NCI-H128 (cell line): ENCODE measurements at regions not wholly inside any gene's neighbourhood (a gene's known extent, or its start where the extent isn't known, plus 50 kb on each side); places are given as distances from the start of the nearest gene placed in this dataset.
"Not testable (repeated sequence)": the region's sequence is repeated elsewhere in the genome, so short reads cannot be mapped to it uniquely, and the experiment has no call there.

ENCODE experiments used
- DNase-seq: peaks from one replicate; lab custom pipeline; 2025; ENCODE audit not compliant: unreplicated experiment; lab: John Stamatoyannopoulos, UW

- DNase-seq = no peak
These were observed 108.7 kb upstream of the NCOR2 start for GRCh38 chr12:124675881-124676713.

GRCh38 chr12:124674937-124675336, 107.5 kb upstream of the NCOR2 start:
- no peak for DNase-seq

GRCh38 chr12:124673801-124674617, 106.6 kb upstream of the NCOR2 start:
- DNase-seq = no peak

DNA sequence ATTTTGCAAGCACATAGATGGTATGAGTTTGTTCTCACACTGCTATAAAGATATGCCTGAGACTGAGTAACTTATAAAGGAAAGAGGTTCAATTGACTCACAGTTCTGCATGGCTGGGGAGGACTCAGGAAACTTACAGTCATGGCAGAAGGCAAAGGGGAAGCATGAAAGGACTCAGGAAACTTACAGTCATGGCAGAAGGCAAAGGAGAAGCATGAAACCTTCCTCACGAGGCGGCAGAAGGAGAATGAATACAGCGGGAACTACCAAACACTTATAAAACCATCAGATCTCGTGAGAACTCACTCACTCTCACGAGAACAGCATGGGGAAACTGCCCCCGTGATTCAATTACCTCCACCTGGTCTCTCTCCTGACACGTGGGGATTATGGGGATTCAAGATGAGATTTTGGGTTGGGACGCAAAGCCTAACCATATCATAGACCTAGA, 101.9 kb upstream of the NCOR2 start:
- not testable (repeated sequence) for DNase-seq

- no peak for DNase-seq
These were observed 101.2 kb upstream of the NCOR2 start for GRCh38 chr12:124668602-124669001.

GRCh38 chr12:124667506-124668326, 100.3 kb upstream of the NCOR2 start:
- peak; percentile 28 for DNase-seq

DNA sequence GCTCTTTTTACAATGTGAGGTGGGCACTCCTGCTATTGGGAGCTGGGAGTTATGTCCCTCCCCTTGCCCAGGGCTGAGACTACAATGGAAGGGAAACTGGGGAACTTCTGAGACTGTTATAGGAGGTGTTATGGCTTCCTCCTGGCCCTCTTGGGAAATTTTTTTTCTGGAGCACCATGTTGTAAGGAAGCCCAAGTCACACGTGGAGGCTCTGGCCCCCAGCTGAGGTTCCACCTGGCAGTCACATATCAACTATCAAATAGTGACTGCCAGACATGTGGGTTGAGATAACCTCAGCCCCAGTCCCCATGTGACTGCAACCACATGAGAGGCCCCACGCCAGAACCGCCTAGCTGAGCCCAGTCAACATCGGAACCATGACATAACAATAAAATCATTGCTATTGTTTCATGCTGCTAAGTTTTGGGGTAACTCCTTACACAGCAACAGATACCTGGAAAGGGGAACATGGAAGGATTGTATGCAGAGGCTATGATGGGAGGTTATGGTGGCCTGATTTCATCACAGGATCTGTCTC, 99.4 kb upstream of the NCOR2 start:
- DNase-seq = no peak

DNA sequence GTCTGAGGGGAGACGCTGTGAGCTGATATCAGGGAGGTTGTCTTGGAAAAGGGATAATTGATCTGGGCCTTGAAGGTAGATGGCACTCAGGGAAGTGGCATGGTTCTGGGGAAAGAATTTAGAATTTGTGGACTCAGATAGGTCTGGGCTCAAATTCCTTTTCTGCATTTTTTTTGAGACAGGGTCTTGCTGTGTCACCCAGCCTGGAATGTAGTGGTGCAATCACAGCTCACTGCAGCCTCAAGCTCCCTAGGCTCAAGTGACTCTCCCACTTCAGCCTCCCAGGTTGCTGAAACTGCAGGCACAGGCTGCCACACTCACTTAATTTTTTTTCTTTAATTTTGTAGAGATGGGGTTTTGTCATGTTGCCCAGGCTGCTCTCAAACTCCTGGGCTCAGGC, 98.1 kb upstream of the NCOR2 start:
- no peak for DNase-seq

GRCh38 chr12:124664395-124665111, 97.1 kb upstream of the NCOR2 start:
- no peak for DNase-seq

DNA sequence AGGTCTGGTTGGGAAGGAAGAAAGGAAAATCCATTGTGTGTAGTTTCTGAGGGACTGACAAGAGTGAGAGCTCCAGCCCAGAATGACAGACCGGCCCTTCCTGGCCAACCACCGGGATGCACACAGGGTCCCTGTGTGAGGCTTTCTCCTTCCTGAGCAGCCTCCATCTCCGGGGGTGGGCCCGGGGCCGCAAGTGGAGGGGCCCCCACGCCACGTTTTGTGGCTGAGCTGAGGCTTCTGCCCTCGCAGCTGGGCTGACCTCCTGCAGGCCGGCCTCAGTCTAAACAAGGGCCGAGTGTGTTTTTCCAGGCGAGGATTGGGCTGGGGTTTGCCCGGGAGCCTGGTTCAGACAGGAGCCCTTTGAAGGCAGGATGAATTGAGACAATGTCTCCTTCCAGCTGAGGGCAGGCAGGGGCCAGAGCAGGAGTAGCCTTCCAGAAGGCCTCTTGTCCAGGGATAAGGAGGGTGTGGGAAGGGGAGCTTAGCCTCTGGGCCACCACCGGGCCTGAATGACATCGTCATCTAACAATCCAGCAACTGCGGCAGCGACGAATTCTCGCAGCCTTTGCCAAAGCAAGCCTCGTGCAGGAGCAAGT, 96.5 kb upstream of the NCOR2 start:
- no peak for DNase-seq

GRCh38 chr12:124663206-124663605, 95.8 kb upstream of the NCOR2 start:
- DNase-seq = no peak

DNA sequence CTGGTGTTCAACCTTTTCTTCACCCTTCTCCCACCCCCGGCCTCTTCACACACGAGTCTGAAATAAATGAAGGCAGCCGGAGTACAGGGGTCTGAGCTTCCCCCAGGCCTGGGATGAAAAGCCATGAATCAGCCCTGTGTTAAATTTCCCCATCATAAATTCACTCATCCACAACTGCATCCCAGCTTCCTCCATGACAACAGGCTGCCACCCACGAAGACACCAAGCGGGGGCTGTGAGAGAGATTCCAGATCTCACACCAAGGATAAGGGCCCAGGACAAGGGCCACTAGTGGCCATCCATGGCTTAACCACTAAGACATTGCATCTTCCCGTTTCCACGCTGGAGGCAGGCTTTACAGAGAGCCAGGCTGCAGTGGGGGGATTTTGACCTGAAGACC, 93.9 kb upstream of the NCOR2 start:
- no peak for DNase-seq

DNA sequence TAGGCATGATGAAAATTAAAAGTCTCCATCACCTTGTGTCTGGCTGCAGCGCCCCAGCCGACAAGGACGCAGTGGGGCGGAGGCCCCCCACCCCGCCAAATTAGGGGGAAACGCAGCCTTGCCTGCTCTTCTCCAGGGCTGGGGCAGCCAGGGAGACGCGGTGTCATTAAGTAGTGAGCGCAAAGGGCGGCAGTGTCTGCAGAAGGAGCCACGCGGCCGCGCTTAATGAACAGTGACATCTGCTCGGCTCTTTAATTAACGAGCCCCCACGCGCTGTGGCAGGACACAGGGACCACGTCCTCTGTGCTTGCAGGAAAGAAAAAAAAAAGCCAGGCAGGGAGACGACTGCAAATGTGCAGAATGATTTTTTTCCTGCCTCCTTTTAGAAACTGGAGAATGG, 93.4 kb upstream of the NCOR2 start:
- DNase-seq = peak; percentile 8

DNA sequence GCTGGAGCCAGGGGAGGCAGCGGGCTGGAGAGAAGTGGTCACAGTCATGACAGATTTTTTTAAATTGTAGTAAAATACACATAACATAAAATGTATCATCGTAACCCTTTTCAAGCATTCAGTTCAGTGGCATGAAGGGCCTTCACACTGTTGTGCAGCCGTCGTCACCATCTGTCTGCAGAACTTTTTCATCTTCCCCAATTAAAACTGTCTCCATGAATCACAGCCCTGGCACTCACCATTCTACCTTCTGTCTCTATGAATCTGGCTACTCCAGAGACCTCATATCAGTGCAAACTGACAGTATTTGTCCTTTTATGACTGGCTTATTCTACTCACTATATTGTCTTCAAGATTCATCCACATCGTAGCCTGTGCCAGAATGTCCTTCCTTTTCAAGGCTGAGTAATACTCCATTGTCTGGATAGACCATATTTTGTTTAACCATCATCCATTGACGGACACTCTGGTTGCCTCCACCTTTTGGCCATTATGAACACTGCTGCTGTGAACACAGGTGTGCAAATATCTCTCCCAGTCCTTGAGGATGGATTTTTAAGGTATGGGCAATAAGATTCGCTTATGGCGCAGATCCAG, 91.5 kb upstream of the NCOR2 start:
- no peak for DNase-seq

GRCh38 chr12:124658302-124658701, 90.9 kb upstream of the NCOR2 start:
- DNase-seq = no peak

DNA sequence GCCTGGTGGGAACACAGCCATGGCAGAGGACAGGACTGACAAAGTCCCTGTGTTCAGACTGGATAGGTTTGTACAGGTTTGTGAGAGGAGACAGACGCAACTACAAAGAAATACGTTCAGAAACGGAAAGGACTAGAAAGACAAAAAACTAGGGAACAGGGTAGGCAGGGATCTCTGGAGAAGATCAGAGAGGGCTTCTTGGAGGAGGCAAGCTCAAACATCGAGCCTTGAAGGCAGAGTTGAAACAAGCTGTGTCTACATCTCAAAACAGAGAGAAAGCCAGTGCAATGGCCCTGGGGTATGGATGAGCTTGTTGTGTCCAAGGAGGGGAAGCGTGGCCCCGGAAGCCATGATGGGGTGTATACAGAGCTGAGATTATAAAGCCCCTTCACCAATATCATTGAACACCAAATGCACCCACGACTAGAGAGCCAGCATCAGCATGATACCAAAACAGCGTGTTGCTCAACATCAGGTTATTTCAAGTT, 89.6 kb upstream of the NCOR2 start:
- no peak for DNase-seq

DNA sequence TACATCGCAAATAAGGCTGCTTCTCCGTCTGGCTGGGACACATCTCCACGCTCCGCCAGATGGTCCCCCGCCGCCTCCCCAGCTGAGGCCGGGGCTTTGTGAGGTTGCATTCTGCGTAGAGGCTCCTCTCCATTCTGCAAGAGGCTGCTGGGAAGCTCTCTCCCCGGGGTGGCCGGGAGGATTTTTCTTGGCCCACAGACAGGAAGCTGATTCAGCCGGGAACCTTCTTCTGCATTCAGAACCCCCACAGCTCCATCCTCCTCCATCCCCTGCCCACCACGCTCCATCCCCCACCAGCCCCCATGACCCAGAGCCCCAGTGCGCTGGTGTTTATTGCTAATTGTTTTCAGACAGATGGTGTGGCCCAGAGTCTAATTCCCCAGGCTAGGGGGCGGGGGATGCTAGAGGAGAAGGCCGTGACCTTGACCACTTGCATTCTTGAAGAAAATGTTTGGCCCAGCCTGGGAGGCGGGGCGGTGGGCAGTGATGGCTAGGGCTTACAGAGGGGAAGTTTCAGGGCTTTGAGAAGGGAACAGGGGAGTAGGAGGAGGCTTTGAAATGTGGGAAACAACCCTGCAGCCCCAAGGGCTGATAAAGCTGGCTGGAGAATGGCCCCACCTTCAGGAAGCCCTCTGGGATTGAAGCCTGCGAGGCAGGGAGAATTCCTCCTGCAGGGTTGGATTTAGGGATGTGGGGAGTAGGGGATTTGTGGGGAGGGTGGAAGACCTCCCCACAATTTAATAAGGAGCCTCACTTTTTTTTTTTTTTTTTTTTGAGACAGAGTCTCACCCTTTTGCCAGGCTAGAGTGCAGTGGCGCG, 88.5 kb upstream of the NCOR2 start:
- DNase-seq = peak; percentile 12

- DNase-seq = no peak
These were observed 87.8 kb upstream of the NCOR2 start for GRCh38 chr12:124655048-124655697.
